Spinal cord (tissue), 9 donors: ENCODE measurements at regions not wholly inside any gene's neighbourhood (a gene's known extent, or its start where the extent isn't known, plus 50 kb on each side); places are given as distances from the start of the nearest gene placed in this dataset.
"Not testable (repeated sequence)": the region's sequence is repeated elsewhere in the genome, so short reads cannot be mapped to it uniquely, and the experiment has no call there.

Experiments used
- DNase-seq, 6 donors: peaks; one replicate each; pipeline versions ENCODE4 v3.0.0 to v3.0.0-alpha.2; 2013 to 2015; ENCODE audit warnings: low spot score in 6 of 6, low read depth in 4 of 6
- H3K27ac ChIP-seq: one replicate; pipeline ENCODE4 v1.5.1; 2013; ENCODE audit warnings: low read depth, low read length, control low read depth
- H3K27me3 ChIP-seq: one replicate; pipeline ENCODE4 v1.6.1; 2013; ENCODE audit warnings: low read length; ENCODE audit not compliant: control insufficient read depth, insufficient read depth
- H3K36me3 ChIP-seq: one replicate; pipeline ENCODE4 v1.6.1; 2013; ENCODE audit warnings: low read length; ENCODE audit not compliant: control insufficient read depth, insufficient read depth
- H3K4me1 ChIP-seq: one replicate; pipeline ENCODE4 v1.6.1; 2013; ENCODE audit warnings: low read length; ENCODE audit not compliant: control insufficient read depth, insufficient read depth
- H3K4me3 ChIP-seq: one replicate; pipeline ENCODE4 v1.5.1; 2013; ENCODE audit warnings: low read depth, low read length, control low read depth
- H3K9me3 ChIP-seq: one replicate; pipeline ENCODE4 v1.6.1; 2013; ENCODE audit warnings: low read length; ENCODE audit not compliant: control insufficient read depth, insufficient read depth
- WGBS: methylation state at CpG from one replicate; pipeline ENCODE4 v1.1.5; 2013; ENCODE audit warnings: missing lambda C conversion rate; ENCODE audit not compliant: insufficient coverage; 5-methylcytosine and 5-hydroxymethylcytosine counted together
- donor health status: healthy.

DNA sequence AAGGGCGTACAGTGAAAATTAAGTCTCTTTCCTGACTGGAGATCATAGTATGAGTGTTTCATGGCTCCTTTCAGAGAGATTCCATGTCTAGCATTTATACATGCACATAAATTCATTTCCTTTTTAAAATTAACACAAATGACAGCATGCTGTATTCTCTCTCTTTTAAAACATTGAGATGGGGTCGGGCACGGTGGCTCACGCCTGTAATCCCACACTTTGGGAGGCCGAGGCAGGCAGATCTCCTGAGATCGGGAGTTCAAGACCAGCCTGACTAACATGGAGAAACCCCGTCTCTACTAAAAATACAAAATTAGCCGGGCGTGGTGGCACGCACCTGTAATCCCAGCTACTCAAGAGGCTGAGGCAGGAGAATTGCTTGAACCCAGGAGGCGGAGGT, 93.1 kb downstream of the NPIPB5 start:
- not testable (repeated sequence) for H3K9me3 ChIP-seq, H3K4me1 ChIP-seq, H3K36me3 ChIP-seq, H3K4me3 ChIP-seq, H3K27me3 ChIP-seq, DNase-seq, H3K27ac ChIP-seq
- no CpG with 5 or more reads among the region's 11 CpGs for WGBS

DNA sequence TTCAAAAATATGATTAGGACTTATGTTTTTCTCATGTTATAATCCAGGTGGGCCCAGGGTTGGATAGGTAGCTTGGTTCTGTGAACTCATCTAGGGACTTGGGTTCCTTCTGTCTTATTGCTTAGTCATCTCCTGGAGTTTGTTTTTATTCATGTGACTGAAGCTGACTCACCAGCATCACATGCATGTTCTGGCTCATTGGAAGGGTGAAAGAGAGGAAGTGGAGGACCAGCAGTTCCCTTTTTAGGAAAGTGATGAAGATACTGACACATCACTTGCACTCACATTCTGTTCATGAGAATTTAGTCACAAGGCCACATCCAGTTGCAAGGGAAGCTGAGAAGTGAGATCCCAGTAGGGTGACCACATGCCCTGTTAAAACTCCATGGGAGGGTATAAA, 95.9 kb downstream of the NPIPB5 start:
- not testable (repeated sequence) for H3K27me3 ChIP-seq, H3K9me3 ChIP-seq, H3K4me3 ChIP-seq, DNase-seq, H3K36me3 ChIP-seq, H3K27ac ChIP-seq, H3K4me1 ChIP-seq

DNA sequence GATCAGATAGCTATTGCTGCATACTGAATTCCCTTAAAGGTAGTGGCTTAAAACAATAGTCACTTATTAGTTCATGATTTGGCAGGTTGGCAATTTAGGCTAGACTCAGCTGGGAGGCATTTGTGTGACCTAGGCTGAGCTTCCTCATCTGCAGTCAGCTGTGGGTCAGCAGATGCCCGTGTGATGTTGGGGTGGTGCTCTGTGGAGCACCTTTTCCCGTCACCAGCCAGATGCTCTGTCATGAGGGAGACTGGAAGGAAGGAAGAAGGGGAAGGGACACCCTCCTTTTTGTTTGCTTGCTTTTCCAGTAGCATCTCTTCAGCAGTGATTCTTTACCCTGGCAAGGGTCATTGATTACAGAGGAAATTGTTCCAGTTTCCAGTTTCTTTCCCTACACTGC, 99.1 kb downstream of the NPIPB5 start:
- WGBS, result no CpG with 5 or more reads among the region's 2 CpGs
- not testable (repeated sequence) for H3K36me3 ChIP-seq, H3K4me1 ChIP-seq, H3K27ac ChIP-seq, H3K27me3 ChIP-seq, H3K9me3 ChIP-seq, DNase-seq, H3K4me3 ChIP-seq

DNA sequence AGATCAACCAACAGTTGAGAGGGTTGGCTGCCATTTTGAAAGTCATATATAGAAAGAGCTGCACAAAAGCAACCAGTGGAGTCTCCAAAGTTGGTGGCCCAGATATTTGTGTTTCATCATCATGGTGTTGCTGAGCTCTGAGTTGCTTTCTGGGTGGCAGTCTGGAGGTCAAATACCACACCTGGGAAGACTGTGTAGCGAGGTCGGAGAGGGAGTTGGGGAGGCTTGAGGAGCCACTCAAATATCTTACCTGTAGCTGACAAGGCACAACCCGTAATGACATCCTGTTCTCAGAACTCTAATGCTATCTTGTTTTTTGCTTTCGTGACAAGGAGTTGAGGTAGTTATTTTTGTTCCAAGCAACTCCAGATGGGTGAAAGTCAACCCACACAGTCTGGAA, 100.4 kb downstream of the NPIPB5 start:
- not testable (repeated sequence) for H3K27me3 ChIP-seq, DNase-seq, H3K4me3 ChIP-seq, H3K36me3 ChIP-seq, H3K9me3 ChIP-seq, H3K4me1 ChIP-seq, H3K27ac ChIP-seq
- 75% methylated on average over 2 of the region's 4 CpGs for WGBS

DNA sequence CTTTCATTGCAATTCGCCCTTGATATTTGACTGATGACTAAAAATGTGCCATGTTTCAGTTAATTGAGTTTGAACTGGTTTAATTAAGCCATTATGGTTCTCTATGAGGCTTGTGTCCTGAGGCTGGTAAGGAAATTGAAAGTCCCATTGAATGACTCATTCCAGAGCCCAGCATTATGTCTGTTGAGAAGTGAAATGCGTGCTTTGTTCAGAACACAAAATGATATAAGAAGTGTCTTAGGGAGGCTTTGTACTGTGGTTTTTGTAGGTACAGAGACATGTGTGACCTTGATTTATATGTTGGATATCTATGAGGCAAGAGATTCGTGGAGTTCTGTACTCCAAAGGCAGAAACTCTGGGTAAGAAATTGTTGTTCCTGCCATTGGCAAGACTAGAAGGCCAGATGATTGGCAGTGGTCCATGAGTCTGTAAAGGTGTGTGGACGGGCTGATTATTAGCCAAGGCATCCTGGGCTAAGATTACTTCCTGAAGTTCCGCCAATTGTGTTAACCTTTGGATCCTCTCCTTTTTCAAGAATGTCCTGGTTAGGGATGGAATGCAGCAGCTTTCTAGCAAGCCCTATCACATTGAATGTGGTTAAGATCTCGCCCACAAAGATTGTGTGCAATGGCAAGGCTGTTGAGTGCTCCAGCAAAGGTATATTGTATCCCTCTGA, 103.7 kb downstream of the NPIPB5 start:
- H3K4me3 ChIP-seq, result no peak overlapping the region
- H3K9me3 ChIP-seq, result no peaks in the 10 kb centered on the region
- no peaks in the 10 kb centered on the region for H3K36me3 ChIP-seq
- H3K4me1 ChIP-seq, result no peaks in the 10 kb centered on the region
- DNase-seq, result no peak
- no peak overlapping the region for H3K27ac ChIP-seq
- 94% methylated on average over 5 of the region's 6 CpGs for WGBS
- no peaks in the 10 kb centered on the region for H3K27me3 ChIP-seq

DNA sequence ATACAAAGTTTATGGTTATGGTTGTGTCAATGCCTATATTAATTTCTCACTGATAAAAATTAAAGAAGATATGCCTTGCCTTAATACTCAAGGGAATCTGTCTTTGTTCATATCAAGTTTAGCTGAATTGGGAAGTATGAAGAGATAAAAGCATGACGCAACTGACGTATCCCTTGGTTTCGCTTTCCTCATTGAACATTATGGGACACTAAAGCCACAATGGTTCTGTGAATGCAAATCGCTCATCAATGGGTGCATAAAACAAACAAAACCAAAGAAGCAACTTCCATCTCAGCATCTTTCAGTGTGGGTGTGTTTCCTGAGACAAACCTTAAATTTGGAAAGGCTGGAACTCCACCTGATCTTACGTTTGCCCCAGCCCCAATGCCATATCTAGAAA, 108.2 kb downstream of the NPIPB5 start:
- DNase-seq, result no peak

DNA sequence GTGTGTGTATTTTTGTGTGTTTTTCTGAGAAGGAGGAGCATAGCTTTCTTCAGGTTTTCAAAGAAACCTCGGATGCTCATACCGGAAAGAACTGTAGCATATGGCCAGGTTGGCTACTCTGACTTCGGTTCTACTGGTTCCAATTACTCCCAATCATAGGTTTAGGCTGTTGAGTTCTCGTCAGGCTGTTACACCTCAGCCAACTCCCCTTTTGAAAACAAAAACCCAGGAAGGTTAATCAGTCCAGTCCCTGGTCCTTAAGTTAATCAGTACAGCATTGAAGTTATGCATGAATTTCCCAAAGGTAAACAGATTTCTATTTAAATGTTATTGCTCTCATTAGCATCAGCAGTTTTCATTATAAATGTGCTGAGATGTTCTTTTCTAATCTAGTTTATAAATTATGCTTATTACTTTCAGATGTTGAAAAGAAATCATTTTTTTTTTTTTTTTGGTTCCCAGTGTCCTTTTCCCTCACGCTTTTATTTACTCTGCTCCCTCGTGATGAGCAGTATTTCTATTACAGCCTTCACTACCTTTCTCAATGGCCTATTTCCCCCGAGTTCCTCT, 111.0 kb downstream of the NPIPB5 start:
- DNase-seq, result peak in 1 of 6 donors; percentile 91
- H3K27me3 ChIP-seq, result no peaks in the 10 kb centered on the region
- 28% methylated on average over 6 of the region's 7 CpGs for WGBS
- H3K9me3 ChIP-seq, result no peaks in the 10 kb centered on the region
- H3K4me1 ChIP-seq, result no peaks in the 10 kb centered on the region
- no peak overlapping the region for H3K4me3 ChIP-seq
- H3K36me3 ChIP-seq, result no peaks in the 10 kb centered on the region
- H3K27ac ChIP-seq, result no peak overlapping the region

More for the DNA sequence above, 108.2 kb downstream of the NPIPB5 start:
- Histone ChIP-seq H3K4me3 (no peak overlapping the region), H3K9me3 (no peaks in the 10 kb centered on the region), H3K27ac (no peak overlapping the region), H3K36me3 (no peaks in the 10 kb centered on the region), H3K27me3 (no peaks in the 10 kb centered on the region), H3K4me1 (no peaks in the 10 kb centered on the region)
- 80% methylated on average over 1 of the region's 5 CpGs for WGBS

DNA sequence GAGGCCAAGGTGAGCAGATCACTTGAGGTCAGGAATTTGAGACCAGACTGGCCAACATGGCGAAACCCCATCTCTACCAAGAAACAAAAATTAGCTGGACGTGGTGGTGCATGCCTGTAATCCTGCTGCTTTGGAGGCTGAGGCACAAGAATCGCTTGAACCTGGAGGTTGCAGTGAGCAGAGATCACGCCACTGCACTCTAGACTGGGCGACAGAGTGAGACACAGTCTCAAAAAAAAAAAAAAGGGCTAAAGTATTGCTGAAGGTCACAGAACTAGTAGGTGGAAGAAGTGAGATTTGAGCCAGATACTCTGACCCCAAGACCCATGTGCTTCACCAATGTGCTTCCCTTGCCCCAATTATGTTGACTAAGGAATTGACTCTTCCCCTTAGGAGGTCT, 112.0 kb downstream of the NPIPB5 start:
- 88% methylated on average over 5 of the region's 5 CpGs for WGBS
- no peaks in the 10 kb centered on the region for H3K27me3 ChIP-seq
- no peaks in the 10 kb centered on the region for H3K4me1 ChIP-seq
- no peak overlapping the region for H3K4me3 ChIP-seq
- no peak overlapping the region for H3K27ac ChIP-seq
- no peaks in the 10 kb centered on the region for H3K9me3 ChIP-seq
- no peak for DNase-seq
- no peaks in the 10 kb centered on the region for H3K36me3 ChIP-seq

DNA sequence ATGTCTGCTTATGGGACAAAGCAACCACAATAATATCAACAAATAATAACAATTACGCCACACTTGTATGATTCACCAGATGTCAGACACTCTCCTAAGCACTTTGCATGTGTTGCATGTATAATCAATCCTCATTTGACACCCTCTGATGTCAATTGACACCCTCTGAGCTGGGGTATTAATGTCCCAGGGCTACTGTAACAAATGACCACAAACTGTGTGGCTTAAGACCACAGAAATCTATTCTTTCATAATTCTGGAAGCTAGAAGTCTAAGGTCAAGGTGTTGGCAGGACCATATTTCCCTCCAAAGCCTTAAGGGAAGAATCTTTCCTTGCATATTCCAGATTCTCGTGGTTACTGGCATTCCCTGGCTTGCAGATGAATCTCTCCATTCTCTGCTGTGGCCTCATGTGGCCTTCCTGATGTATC, 112.7 kb downstream of the NPIPB5 start:
- Histone ChIP-seq H3K9me3 (no peaks in the 10 kb centered on the region), H3K36me3 (no peaks in the 10 kb centered on the region), H3K4me1 (no peaks in the 10 kb centered on the region), H3K4me3 (no peak overlapping the region), H3K27me3 (no peaks in the 10 kb centered on the region), H3K27ac (no peak overlapping the region)
- 78% methylated on average over 2 of the region's 2 CpGs for WGBS
- no peak for DNase-seq

DNA sequence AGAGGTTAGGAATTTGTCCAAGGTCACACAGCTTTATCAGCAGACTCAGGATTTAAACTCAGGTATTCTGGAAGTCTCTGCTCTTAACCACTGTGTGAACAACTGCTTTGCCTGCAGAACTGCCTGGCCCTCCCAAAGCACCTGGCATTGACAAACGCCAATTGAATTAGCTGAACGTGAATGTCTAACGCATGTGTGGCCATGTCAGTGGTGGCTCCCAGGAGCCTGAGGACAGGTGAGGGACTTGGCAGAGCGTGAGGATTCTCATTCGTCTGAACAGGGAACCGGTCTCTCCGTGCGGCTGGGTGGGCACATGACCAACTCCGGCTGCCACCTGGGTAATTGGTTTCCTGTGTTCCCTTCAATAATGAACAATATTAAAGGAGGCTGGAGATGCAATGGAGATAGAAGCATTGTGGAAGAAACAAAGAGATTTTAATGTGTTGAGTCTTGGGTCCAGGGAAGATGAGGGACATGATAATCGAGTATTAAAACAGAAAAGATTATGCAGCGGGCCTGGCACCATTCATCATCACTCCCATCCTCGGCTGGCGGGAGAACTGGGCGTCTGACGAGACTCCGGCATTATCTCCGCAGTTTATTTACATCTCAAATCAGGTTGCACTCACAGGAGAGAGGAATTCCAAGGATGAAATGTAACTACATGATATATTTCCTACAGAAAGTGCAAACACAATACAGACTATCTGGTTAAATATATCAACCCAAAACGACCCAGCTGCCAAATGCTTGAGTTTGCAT, 113.5 kb downstream of the NPIPB5 start:
- no peaks in the 10 kb centered on the region for H3K9me3 ChIP-seq
- H3K4me3 ChIP-seq, result no peak overlapping the region
- WGBS, result 67% methylated on average over 7 of the region's 18 CpGs
- H3K4me1 ChIP-seq, result no peaks in the 10 kb centered on the region
- H3K36me3 ChIP-seq, result no peaks in the 10 kb centered on the region
- H3K27ac ChIP-seq, result no peak overlapping the region
- DNase-seq, result peak in 2 of 6 donors; percentile 74 to 82
- no peaks in the 10 kb centered on the region for H3K27me3 ChIP-seq
